HepG2 (cell line): ENCODE measurements at regions not wholly inside any gene's neighbourhood (a gene's known extent, or its start where the extent isn't known, plus 50 kb on each side); places are given as distances from the start of the nearest gene placed in this dataset.
A peak's percentile ranks its signal among the peaks of the same experiment; 100 is the strongest.

Source experiments
- ARID3A ChIP-seq: IDR thresholded peaks from 2 replicates; pipeline ENCODE4 v1.6.1; 2012; ENCODE audit warnings: low read depth, low read length, improper control_type of control experiment
- CENPX ChIP-seq: sonication (generic); formaldehyde crosslinking; IDR thresholded peaks from 2 replicates; pipeline ENCODE4 v1.9.0; 2021; ENCODE audit warnings: mild to moderate bottlenecking, missing genetic modification reagents, moderate library complexity
- CERS6 ChIP-seq: sonication (generic); formaldehyde crosslinking; IDR thresholded peaks from 2 replicates; pipeline ENCODE4 v1.5.0; 2020; ENCODE audit warnings: missing genetic modification reagents
- DR1 ChIP-seq: sonication (generic); formaldehyde crosslinking; IDR thresholded peaks from 2 replicates; pipeline ENCODE4 v1.8.0; 2021; ENCODE audit warnings: mild to moderate bottlenecking, missing genetic modification reagents, inconsistent platforms
- FOXA1 ChIP-seq, 2 experiments: fragments of 450-650 bp in 1 of 2; sonication (generic) in 1 of 2; formaldehyde crosslinking in 1 of 2; IDR thresholded peaks; 2 replicates each; pipeline versions ENCODE4 v1.4.0 to v1.6.1; 2016 to 2020; ENCODE audit warnings: missing genetic modification reagents in 1 of 2
- HNRNPL ChIP-seq: fragments of 200-400 bp; formaldehyde crosslinking; IDR thresholded peaks from 2 replicates; pipeline ENCODE4 v1.6.1; 2017; ENCODE audit warnings: mild to moderate bottlenecking, low read depth, low read length
- MAFF ChIP-seq: IDR thresholded peaks from 2 replicates; pipeline ENCODE4 v1.6.1; 2011; ENCODE audit warnings: low read depth, low read length, improper control_type of control experiment
- MLX ChIP-seq: IDR thresholded peaks from 2 replicates; pipeline ENCODE4 v1.6.1; 2016
- PRDM4 ChIP-seq: sonication (generic); formaldehyde crosslinking; IDR thresholded peaks from 2 replicates; pipeline ENCODE4 v1.9.0; 2021; ENCODE audit warnings: missing genetic modification reagents, borderline replicate concordance
- PREB ChIP-seq: sonication (generic); formaldehyde crosslinking; IDR thresholded peaks from 2 replicates; pipeline ENCODE4 v1.4.0; 2020; ENCODE audit warnings: missing genetic modification reagents
- RAD21 ChIP-seq: fragments of 450-650 bp; formaldehyde crosslinking; IDR thresholded peaks from 2 replicates; pipeline ENCODE4 v1.5.0; 2020; ENCODE audit warnings: mild to moderate bottlenecking
- ZNF101 ChIP-seq: sonication (generic); formaldehyde crosslinking; IDR thresholded peaks from 2 replicates; pipeline ENCODE4 v1.4.0; 2020; ENCODE audit warnings: mild to moderate bottlenecking, low read depth, missing genetic modification reagents, borderline replicate concordance
- ZSCAN30 ChIP-seq: sonication (generic); formaldehyde crosslinking; IDR thresholded peaks from 2 replicates; pipeline ENCODE4 v1.5.0; 2020; ENCODE audit warnings: mild to moderate bottlenecking, missing genetic modification reagents

GRCh38 chr1:172742599-172743500 lies 83.9 kb downstream of the FASLG start (continued):
- no peak for TF ChIP-seq ZNF101 (CRISPR knock-in tag)
- no peak for TF ChIP-seq CENPX (CRISPR knock-in tag)
- 0 out of 2 replicates have a peak, but pooled peaks have one; percentile 36 for TF ChIP-seq ARID3A
- TF ChIP-seq MAFF: peak; percentile 91
- TF ChIP-seq PREB (CRISPR knock-in tag): no peak
- TF ChIP-seq ZSCAN30 (CRISPR knock-in tag): no peak
- TF ChIP-seq RAD21 (CRISPR knock-in tag): peak; percentile 28; the same call in 1 of the 2 replicates
- no peak for TF ChIP-seq PRDM4
- no peak for TF ChIP-seq CERS6 (CRISPR knock-in tag)
- TF ChIP-seq DR1 (CRISPR knock-in tag): no peak
- no peak for TF ChIP-seq MLX (CRISPR knock-in tag)
- TF ChIP-seq HNRNPL: no peak
- no peak for TF ChIP-seq FOXA1 (IDR thresholded peaks at IDR 0.05)
- TF ChIP-seq FOXA1 (CRISPR knock-in tag; IDR thresholded peaks at IDR 0.05): no peak
